HG02973 (cell line): ENCODE measurements at regions not wholly inside any gene's neighbourhood (a gene's known extent, or its start where the extent isn't known, plus 50 kb on each side); places are given as distances from the start of the nearest gene placed in this dataset.

Experiments used
- ATAC-seq: cut with Tn5 transposase; IDR thresholded peaks from one replicate; pipeline ENCODE4 v1.9.1; 2021; ENCODE audit warnings: moderate library complexity; ENCODE audit not compliant: unreplicated experiment

DNA sequence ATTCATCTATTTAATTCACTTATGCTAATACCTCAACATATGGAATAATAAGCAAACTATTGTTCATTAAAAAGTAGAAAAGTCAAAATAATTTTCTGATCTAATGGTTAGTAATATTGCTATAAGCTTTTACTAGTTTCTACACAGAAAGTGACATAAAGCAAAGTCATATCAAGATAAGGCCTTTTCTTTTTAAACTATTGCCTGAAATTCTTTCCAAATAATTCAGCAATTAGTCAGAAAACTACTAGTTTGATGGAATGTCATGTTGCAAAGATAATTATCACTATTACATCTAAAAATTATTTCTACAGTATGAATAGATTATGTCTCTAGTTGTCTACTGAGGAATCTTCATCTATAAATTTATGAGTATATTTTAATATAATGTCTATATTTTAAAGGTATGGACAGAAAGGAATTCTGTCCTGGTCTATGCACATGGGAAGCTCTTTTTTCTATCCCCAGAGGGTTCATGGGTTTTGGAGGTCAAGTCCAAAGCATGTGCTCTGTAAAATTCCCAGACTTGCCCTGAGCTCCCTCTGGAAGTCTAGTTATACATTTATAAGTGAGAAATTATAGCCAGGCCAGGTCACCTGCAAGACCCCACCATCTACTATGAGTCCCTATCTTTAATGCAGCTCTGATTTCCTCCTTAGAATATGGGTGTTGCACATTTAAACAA is 84.6 kb upstream of the DPYD start:
- ATAC-seq, result no peak

DNA sequence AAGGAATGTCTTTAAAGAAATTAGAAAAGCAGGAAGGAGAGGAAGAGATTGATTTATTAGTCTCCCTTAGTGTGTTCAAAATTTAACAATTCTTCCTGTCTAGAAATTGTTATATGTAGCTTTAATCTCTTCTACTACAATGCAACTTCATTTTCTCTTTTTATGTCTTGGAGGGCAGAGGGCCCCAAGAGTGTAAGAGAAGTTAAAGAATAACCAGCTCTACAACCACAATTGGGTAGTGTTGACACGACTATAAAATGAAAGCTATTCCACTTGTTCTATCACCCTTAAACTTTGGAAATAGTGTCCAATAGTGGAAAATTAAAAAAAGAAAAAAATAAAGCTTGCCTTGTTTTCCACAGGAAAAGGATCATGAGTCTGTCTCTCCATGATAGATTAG is 82.6 kb upstream of the DPYD start:
- ATAC-seq, result no peak

DNA sequence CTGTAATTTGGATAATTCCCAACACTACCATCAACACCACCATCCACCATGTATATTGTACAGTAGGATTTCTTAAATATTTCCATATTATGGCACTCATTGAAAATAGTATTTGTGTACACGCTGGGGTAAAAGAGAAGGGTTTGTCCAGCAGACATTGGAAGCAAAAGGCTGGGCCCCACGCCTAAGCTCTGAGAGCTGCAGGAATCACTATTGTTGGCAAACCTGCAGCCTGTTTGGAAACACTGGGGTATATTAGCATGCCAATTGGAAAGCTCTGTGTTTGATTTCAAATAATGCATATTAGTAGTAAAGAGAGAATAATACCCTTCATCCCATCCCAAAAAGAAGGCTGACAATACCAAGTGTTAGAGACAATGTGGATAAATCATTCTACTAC is 81.5 kb upstream of the DPYD start:
- ATAC-seq, result no peak

DNA sequence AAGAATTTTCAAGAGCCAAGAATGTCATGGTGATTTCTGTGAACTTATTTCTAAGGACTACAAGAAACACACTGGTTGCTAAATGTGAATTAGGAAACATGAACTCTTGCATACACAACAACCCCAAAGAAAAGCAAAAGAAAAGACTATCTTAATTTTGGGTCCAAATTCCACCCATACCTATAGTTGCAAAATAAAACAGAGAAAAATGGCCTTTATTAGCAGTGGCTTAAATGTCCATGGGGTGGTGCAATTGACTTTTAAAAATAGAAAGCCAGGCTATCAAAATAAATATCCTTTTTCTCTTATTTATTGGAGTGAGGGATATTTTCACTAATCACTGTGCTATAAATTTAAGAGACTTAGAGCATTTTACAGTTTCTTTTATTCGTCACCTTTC is 80.9 kb upstream of the DPYD start:
- no peak for ATAC-seq

DNA sequence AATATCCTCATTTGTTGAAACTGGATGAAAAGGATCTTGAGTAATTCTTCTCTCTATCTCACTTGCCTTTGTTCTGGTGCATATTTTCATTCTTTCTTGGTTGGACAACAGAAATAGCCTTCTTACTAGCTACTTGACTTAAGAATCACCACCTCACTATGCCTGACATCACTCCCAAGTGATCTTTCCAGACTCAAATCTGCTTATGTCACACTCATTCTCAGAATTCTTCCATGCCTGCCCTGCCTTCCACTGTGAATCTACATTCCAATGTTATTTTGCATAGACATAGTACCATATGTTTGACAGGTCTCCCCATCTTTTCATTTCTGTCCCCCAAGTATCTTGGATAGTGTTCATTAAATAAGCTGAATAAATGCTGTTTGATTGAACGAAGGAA is 78.5 kb upstream of the DPYD start:
- ATAC-seq, result no peak

DNA sequence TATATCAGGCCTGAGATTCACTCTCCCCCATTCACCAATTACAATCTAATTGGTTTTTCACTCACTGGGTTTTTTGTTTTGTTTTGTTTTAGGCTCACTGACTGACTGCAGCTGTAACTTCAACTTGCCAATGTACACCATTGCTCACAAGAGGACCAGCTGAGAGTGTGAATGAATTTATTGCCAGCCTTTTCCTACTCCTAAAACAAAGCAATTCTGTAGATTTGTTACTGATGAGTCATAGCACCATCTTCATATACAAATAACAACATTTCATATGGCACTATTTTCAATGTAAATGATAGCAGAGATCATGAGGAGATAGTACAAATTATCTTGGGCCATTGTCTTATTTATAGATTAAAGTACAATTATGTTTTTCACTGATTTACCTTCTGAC is 76.0 kb upstream of the DPYD start:
- ATAC-seq, result no peak

DNA sequence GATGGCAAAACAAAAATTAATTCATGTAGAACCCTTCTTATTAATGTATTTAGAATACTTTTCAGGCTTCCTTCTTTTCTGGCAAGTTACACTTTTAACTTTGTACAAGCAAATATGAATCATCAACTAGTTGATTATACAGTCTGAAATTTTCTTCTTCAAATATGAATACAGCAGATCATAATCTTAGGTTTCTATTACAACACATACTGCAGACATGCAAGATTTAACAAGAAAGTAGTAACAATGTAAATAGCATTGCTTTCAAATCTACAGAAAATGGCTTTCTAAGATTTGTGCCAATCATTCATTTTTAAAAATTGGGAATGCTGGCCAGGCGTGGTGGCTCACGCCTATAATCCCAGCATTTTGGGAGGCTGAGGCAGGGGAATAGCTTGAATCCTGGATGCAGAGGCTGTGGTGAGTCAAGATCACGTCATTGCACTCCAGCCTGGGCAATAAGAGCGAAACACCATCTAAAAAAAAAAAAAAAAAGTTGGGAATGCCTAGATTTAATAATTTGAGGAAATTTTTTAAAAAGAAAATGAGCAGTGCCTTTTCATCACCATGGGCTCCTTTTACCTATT is 68.4 kb upstream of the DPYD start:
- no peak for ATAC-seq

DNA sequence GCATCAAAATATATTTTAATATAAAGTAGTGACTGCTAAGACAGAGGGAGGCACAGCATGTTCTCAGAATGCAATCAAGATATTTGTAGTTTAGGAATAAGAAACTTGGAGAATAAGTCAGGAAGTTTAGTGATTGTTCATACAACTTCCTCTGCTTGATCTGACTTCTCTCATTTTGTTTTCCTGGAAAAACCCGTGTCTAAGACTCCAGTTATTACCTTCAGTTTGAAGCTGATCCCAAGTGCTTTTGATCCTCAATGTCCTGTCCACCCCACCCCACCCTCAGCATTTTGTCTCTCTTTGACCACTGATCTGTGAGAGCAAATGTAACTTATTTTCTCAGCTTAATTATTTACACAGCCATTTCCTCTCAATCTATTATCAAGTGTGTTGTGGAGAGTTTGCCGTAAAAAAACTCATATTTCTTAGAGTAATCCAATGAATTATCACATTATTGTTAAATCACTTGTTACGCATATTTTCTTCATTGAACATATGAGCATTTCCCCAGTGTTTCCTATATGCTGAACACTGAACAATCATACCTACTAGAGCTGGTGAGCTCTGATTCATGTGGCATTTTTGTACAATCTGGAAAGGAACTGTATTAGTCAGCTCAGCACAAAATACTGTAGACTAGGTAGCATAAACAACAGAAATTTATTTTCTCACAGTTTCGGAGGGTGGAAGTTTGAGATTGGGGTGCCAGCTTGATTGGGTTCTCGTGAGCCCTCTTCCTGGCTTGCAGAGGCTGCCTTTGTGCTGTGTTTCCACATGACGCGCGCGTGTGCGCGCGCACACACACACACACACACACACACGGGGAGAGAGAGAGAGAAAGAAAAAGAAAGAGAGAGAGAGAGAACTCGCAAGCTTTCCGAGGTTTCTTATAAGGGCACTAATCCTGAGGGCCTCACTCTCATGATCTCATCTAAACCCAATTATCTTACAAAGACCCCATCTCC is 65.5 kb upstream of the DPYD start:
- ATAC-seq, result no peak

DNA sequence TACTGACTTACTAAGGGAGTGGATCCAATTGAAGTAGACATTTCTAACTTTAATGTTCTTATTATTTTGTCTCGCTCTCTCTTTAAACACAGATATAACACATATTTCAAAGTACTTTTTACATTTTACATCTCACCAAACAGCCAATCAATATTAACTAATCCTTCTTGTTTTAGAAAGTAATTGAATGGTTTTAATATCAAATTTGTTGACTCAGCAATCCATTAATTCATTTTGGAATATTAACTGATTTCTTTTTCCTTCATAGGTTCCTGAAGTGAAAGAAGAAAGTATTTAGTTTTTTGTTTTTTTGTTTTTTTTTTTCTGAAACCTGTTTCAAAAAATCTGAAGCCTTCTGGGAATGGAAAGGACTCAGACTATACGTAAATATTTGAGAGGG is 62.3 kb upstream of the DPYD start:
- ATAC-seq, result no peak

DNA sequence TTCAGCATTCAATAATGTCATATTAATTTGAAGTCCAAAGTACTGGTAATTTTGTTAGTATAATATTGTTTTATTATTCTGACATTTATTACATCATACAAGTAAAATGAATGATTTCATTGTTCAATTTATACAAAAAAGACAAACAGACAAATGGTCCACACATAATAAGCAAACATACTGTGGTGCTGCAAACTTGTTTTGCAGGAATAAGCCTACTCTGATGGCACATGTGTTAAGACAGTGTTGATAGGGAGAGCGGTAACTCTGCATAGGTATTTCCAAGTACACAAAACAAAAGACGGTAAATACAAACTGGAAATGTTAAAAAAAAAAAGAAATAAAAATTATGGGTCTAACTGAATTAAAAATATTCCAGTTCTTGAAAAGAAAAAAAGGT is 59.7 kb upstream of the DPYD start:
- ATAC-seq, result no peak

DNA sequence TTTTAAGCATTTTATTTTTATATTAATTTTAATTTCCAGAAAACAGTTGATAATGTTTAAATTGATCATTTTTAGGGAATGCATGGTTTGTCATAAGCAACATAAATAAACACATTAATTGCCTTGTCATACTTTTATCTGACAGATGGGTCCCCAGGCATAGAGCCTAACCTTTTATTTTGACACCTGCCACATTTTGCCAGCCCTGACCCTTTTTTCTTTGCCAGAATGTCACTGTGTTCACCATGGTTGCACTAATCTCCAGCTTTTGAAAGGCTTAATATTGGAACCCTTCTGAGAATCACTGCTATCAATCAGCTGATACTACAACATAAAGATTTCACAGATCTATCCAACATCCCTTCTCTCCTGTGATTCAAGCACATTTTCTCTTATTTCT is 56.0 kb upstream of the DPYD start:
- ATAC-seq, result no peak
